ENCODE measurements at regions not wholly inside any gene's neighbourhood (a gene's known extent, or its start where the extent isn't known, plus 50 kb on each side); places are given as distances from the start of the nearest gene placed in this dataset.
"Not testable (repeated sequence)": the region's sequence is repeated elsewhere in the genome, so short reads cannot be mapped to it uniquely, and the experiment has no call there.

- DNase-seq (ENCODE audit: low read depth, low spot score), result no peak
- no peak overlapping the region for H3K27ac ChIP-seq
These were observed 115.6 kb upstream of the ADTRP start for GRCh38 chr6:11894212-11894611.

- DNase-seq (ENCODE audit: low read depth, low spot score), result no peak
- no peak overlapping the region for H3K27ac ChIP-seq
These were observed 112.9 kb upstream of the ADTRP start for GRCh38 chr6:11891547-11891946.

GRCh38 chr6:11890849-11891248 is 112.2 kb upstream of the ADTRP start:
- H3K27ac ChIP-seq, result no peak overlapping the region
- DNase-seq (ENCODE audit: low read depth, low spot score), result no peak

GRCh38 chr6:11890209-11890608 is 111.6 kb upstream of the ADTRP start:
- DNase-seq (ENCODE audit: low read depth, low spot score), result no peak

GRCh38 chr6:11889572-11889971 is 111.0 kb upstream of the ADTRP start:
- H3K27ac ChIP-seq, result no peak overlapping the region
- no peak for DNase-seq (ENCODE audit: low read depth, low spot score)

More at GRCh38 chr6:11890209-11890608, 111.6 kb upstream of the ADTRP start:
- H3K27ac ChIP-seq, result no peak overlapping the region

GRCh38 chr6:11888727-11889126 is 110.1 kb upstream of the ADTRP start:
- H3K27ac ChIP-seq, result no peak overlapping the region
- DNase-seq (ENCODE audit: low read depth, low spot score), result no peak

- no peak overlapping the region for H3K27ac ChIP-seq
- DNase-seq (ENCODE audit: low read depth, low spot score), result no peak
These were observed 106.6 kb upstream of the ADTRP start for GRCh38 chr6:11885159-11885558.

- DNase-seq (ENCODE audit: low read depth, low spot score), result not testable (repeated sequence)
These were observed 104.9 kb upstream of the ADTRP start for GRCh38 chr6:11883471-11883870.

GRCh38 chr6:11880156-11880555 is 101.6 kb upstream of the ADTRP start:
- DNase-seq (ENCODE audit: low read depth, low spot score); H3K27ac ChIP-seq: not testable (repeated sequence)

More at GRCh38 chr6:11883471-11883870, 104.9 kb upstream of the ADTRP start:
- not testable (repeated sequence) for H3K27ac ChIP-seq

- no peak overlapping the region for H3K27ac ChIP-seq
- no peak for DNase-seq (ENCODE audit: low read depth, low spot score)
These were observed 100.1 kb upstream of the ADTRP start for GRCh38 chr6:11878735-11879134.

GRCh38 chr6:11878029-11878428 is 99.4 kb upstream of the ADTRP start:
- no peak overlapping the region for H3K27ac ChIP-seq
- no peak for DNase-seq (ENCODE audit: low read depth, low spot score)

GRCh38 chr6:11876934-11877433 is 98.4 kb upstream of the ADTRP start:
- no peak for DNase-seq (ENCODE audit: low read depth, low spot score)
- H3K27ac ChIP-seq, result no peak overlapping the region

GRCh38 chr6:11875325-11876109 is 96.9 kb upstream of the ADTRP start:
- H3K27ac ChIP-seq, result no peak overlapping the region
- DNase-seq (ENCODE audit: low read depth, low spot score), result no peak

GRCh38 chr6:11869672-11870340 is 91.2 kb upstream of the ADTRP start:
- DNase-seq (ENCODE audit: low read depth, low spot score), result no peak
- no peak overlapping the region for H3K27ac ChIP-seq

GRCh38 chr6:11868392-11868791 is 89.8 kb upstream of the ADTRP start:
- no peak overlapping the region for H3K27ac ChIP-seq
- no peak for DNase-seq (ENCODE audit: low read depth, low spot score)

GRCh38 chr6:11865680-11866300 is 87.2 kb upstream of the ADTRP start:
- H3K27ac ChIP-seq, result no peak overlapping the region
- DNase-seq (ENCODE audit: low read depth, low spot score), result no peak

GRCh38 chr6:11858439-11858838 is 79.8 kb upstream of the ADTRP start:
- H3K27ac ChIP-seq, result no peak overlapping the region
- DNase-seq (ENCODE audit: low read depth, low spot score), result no peak

GRCh38 chr6:11855743-11856142 is 77.1 kb upstream of the ADTRP start:
- no peak for DNase-seq (ENCODE audit: low read depth, low spot score)

GRCh38 chr6:11854408-11855165 is 76.0 kb upstream of the ADTRP start:
- peak; percentile 43 for DNase-seq (ENCODE audit: low read depth, low spot score)

More at GRCh38 chr6:11855743-11856142, 77.1 kb upstream of the ADTRP start:
- H3K27ac ChIP-seq, result no peak overlapping the region

GRCh38 chr6:11853678-11854407 is 75.2 kb upstream of the ADTRP start:
- no peak for DNase-seq (ENCODE audit: low read depth, low spot score)
- no peak overlapping the region for H3K27ac ChIP-seq

More at GRCh38 chr6:11854408-11855165, 76.0 kb upstream of the ADTRP start:
- H3K27ac ChIP-seq, result no peak overlapping the region

Measured in epithelial cell of prostate (primary cell).